ENCODE measurements at regions not wholly inside any gene's neighbourhood (a gene's known extent, or its start where the extent isn't known, plus 50 kb on each side); places are given as distances from the start of the nearest gene placed in this dataset.

DNA sequence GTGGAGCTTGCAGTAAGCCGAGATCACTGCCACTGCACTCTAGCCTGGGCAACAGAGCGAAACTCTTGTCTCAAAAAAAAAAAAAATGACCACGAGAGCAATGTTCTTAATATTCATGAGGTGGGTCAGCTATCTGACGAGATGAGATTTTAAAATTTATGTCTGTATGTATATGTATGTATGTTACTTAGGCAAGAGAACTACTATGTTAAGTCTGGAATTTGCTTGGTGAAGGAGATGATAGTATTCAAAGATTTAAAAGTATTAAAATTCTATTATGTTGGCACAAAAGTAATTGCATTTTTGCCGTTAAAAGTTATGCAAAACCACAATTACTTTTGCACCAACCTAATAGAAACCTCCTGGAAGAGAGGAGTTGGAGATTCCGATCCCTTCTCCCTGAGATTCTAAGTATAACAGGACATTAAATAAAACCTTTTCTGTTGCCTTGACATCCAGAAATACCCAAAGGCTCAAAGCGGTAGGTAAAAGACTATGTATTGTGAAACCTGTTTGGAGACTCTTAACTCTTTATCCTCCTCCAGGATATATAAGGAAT, 114.3 kb upstream of the TNS3 start:
- TF ChIP-seq, protein P1, sequence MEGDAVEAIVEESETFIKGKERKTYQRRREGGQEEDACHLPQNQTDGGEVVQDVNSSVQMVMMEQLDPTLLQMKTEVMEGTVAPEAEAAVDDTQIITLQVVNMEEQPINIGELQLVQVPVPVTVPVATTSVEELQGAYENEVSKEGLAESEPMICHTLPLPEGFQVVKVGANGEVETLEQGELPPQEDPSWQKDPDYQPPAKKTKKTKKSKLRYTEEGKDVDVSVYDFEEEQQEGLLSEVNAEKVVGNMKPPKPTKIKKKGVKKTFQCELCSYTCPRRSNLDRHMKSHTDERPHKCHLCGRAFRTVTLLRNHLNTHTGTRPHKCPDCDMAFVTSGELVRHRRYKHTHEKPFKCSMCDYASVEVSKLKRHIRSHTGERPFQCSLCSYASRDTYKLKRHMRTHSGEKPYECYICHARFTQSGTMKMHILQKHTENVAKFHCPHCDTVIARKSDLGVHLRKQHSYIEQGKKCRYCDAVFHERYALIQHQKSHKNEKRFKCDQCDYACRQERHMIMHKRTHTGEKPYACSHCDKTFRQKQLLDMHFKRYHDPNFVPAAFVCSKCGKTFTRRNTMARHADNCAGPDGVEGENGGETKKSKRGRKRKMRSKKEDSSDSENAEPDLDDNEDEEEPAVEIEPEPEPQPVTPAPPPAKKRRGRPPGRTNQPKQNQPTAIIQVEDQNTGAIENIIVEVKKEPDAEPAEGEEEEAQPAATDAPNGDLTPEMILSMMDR (conservative IDR thresholded peaks at IDR 0.05; ENCODE audit: low read depth, low read length) = no peak
- TF ChIP-seq CEBPB (IDR thresholded peaks at IDR 0.05; ENCODE audit: low read depth, low read length) = no peak
- TF ChIP-seq, protein P2, sequence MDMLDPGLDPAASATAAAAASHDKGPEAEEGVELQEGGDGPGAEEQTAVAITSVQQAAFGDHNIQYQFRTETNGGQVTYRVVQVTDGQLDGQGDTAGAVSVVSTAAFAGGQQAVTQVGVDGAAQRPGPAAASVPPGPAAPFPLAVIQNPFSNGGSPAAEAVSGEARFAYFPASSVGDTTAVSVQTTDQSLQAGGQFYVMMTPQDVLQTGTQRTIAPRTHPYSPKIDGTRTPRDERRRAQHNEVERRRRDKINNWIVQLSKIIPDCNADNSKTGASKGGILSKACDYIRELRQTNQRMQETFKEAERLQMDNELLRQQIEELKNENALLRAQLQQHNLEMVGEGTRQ (IDR thresholded peaks at IDR 0.05; ENCODE audit: low read depth, low read length) = no peak
